RWPE2 (cell line): ENCODE measurements at regions not wholly inside any gene's neighbourhood (a gene's known extent, or its start where the extent isn't known, plus 50 kb on each side); places are given as distances from the start of the nearest gene placed in this dataset.
"Not testable (repeated sequence)": the region's sequence is repeated elsewhere in the genome, so short reads cannot be mapped to it uniquely, and the experiment has no call there.

ENCODE experiments used
- ATAC-seq: fragments of 200-7000 bp; cut with Tn5 transposase; 3 replicates; pipeline ENCODE4 v1.9.1; 2021; ENCODE audit warnings: low read depth
- DNase-seq: peaks from one replicate; pipeline ENCODE4 v3.0.0-alpha.2; 2020; ENCODE audit warnings: low spot score
- H3K27ac ChIP-seq: fragments of 450-650 bp; 2 replicates; pipeline ENCODE4 v1.5.1; 2017; ENCODE audit warnings: mild to moderate bottlenecking; ENCODE audit not compliant: poor library complexity, severe bottlenecking
- H3K27me3 ChIP-seq: fragments of 250-450 bp; sonication (Bioruptor Pico); 2 replicates; pipeline ENCODE4 v1.5.1; 2021; ENCODE audit warnings: mild to moderate bottlenecking, moderate library complexity; ENCODE audit not compliant: insufficient read depth, poor library complexity, severe bottlenecking
- H3K36me3 ChIP-seq: fragments of 250-450 bp; sonication (Bioruptor Pico); 2 replicates; pipeline ENCODE4 v1.5.1; 2020; ENCODE audit warnings: low read depth, mild to moderate bottlenecking, moderate library complexity
- H3K4me1 ChIP-seq: fragments of 250-450 bp; sonication (Bioruptor Pico); 2 replicates; pipeline ENCODE4 v1.5.1; 2021; ENCODE audit warnings: mild to moderate bottlenecking, moderate library complexity; ENCODE audit not compliant: insufficient read depth, poor library complexity, severe bottlenecking
- H3K4me3 ChIP-seq: fragments of 250-450 bp; sonication (Bioruptor Pico); 2 replicates; pipeline ENCODE4 v1.5.1; 2021; ENCODE audit warnings: mild to moderate bottlenecking, moderate library complexity; ENCODE audit not compliant: severe bottlenecking
- H3K9me3 ChIP-seq: fragments of 250-450 bp; sonication (Bioruptor Pico); 2 replicates; pipeline ENCODE4 v1.5.1; 2021; ENCODE audit warnings: mild to moderate bottlenecking, moderate library complexity; ENCODE audit not compliant: severe bottlenecking
- CTCF ChIP-seq: fragments of 450-650 bp; IDR thresholded peaks from one replicate; pipeline ENCODE4 v1.5.1; 2017; ENCODE audit warnings: mild to moderate bottlenecking, moderate library complexity; ENCODE audit not compliant: poor library complexity, severe bottlenecking

- TF ChIP-seq CTCF: no peak
- Histone ChIP-seq H3K36me3 (no peaks in the 10 kb centered on the region), H3K9me3 (no peaks in the 10 kb centered on the region), H3K4me1 (no peaks in the 10 kb centered on the region), H3K27me3 (peaks cover 20% of the 10 kb centered on the region), H3K27ac (no peak overlapping the region), H3K4me3 (no peak overlapping the region)
- ATAC-seq: no peak
- DNase-seq: no peak
These were observed 176.9 kb downstream of the CTH start for GRCh38 chr1:70587872-70588366.

GRCh38 chr1:70593551-70593950 lies 182.5 kb downstream of the CTH start:
- H3K36me3 ChIP-seq, H3K9me3 ChIP-seq, DNase-seq, H3K4me1 ChIP-seq, H3K4me3 ChIP-seq, H3K27ac ChIP-seq, H3K27me3 ChIP-seq, ATAC-seq: not testable (repeated sequence)

GRCh38 chr1:70608815-70609214 lies 197.7 kb downstream of the CTH start:
- no peaks in the 10 kb centered on the region for H3K27me3 ChIP-seq
- no peak for DNase-seq
- no peaks in the 10 kb centered on the region for H3K36me3 ChIP-seq
- no peaks in the 10 kb centered on the region for H3K9me3 ChIP-seq
- no peak overlapping the region for H3K4me3 ChIP-seq
- no peaks in the 10 kb centered on the region for H3K4me1 ChIP-seq
- TF ChIP-seq CTCF: no peak
- H3K27ac ChIP-seq: no peak overlapping the region
- no peak for ATAC-seq

- not testable (repeated sequence) for H3K27ac ChIP-seq, H3K27me3 ChIP-seq, H3K36me3 ChIP-seq, H3K4me3 ChIP-seq, H3K9me3 ChIP-seq, H3K4me1 ChIP-seq, DNase-seq, ATAC-seq
These were observed 199.1 kb downstream of the CTH start for GRCh38 chr1:70610164-70610563.

- no peak for TF ChIP-seq CTCF
These were observed 205.9 kb downstream of the CTH start for GRCh38 chr1:70616946-70617345.

GRCh38 chr1:70617728-70618127 lies 206.7 kb downstream of the CTH start:
- no peak for TF ChIP-seq CTCF

More at GRCh38 chr1:70616946-70617345, 205.9 kb downstream of the CTH start:
- ATAC-seq (no peak), DNase-seq (no peak)
- Histone ChIP-seq H3K36me3 (no peaks in the 10 kb centered on the region), H3K4me3 (no peak overlapping the region), H3K4me1 (no peaks in the 10 kb centered on the region), H3K27ac (no peak overlapping the region), H3K9me3 (no peaks in the 10 kb centered on the region), H3K27me3 (no peaks in the 10 kb centered on the region)

More at GRCh38 chr1:70617728-70618127, 206.7 kb downstream of the CTH start:
- H3K4me3 ChIP-seq: no peak overlapping the region
- ATAC-seq: no peak
- no peak overlapping the region for H3K27ac ChIP-seq
- no peaks in the 10 kb centered on the region for H3K27me3 ChIP-seq
- no peak for DNase-seq
- no peaks in the 10 kb centered on the region for H3K9me3 ChIP-seq
- no peaks in the 10 kb centered on the region for H3K4me1 ChIP-seq
- H3K36me3 ChIP-seq: no peaks in the 10 kb centered on the region
